KOPT-K1 (cell line): ENCODE measurements at regions not wholly inside any gene's neighbourhood (a gene's known extent, or its start where the extent isn't known, plus 50 kb on each side); places are given as distances from the start of the nearest gene placed in this dataset.

Experiments used
- H3K27ac ChIP-seq: fragments of 200-600 bp; sonication (generic); 2 replicates; pipeline ENCODE4 v1.5.1; 2016; ENCODE audit warnings: antibody characterized with exemption, mild to moderate bottlenecking, low read depth, low read length; ENCODE audit not compliant: poor library complexity, severe bottlenecking
- H3K36me3 ChIP-seq: fragments of 200-600 bp; sonication (generic); 2 replicates; pipeline ENCODE4 v1.5.1; 2017; ENCODE audit warnings: antibody characterized with exemption, mild to moderate bottlenecking, low read length, moderate library complexity; ENCODE audit not compliant: insufficient read depth
- H3K9me3 ChIP-seq: fragments of 200-600 bp; sonication (generic); 2 replicates; pipeline ENCODE4 v1.5.1; 2017; ENCODE audit warnings: antibody characterized with exemption, low read length, mild to moderate bottlenecking; ENCODE audit not compliant: insufficient read depth, poor library complexity, severe bottlenecking

DNA sequence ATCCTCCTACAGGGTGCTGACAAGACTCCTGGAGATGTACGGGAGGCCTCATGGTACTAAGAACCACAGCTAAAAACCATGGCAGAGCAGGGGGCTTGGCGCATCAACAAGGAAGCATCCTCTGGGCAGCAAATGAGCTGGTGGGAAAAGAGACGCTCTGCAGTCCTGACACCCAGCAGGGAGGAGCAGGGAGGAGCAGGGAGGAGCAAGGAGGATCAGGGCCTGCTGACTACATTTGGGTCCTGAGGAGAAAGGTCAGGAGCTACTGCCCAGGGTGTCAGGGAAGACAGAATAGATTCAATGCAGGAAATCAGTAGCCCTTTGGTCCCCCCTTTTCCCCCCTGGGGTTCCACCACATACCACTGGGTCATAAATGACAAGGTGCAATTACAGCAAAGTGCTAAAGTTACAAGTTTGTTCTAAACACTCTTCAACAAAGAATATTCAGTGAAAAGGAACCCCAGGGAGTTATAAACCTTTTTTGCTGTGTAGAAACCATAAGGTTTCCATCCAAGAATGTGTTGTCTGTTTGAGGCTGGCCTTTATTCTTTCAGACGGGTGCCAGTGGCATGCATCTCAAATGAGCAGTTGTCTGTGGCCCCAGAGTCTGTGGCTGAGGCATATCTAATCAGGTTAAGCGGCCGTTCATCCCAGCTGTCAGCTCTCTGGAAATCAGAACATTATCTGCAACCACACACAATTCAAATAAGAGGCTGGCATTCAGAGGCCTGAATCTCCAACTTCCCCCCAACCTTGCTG, 325.0 kb downstream of the CDC5L start:
- Histone ChIP-seq H3K27ac (no peak overlapping the region), H3K9me3 (no peaks in the 10 kb centered on the region), H3K36me3 (no peaks in the 10 kb centered on the region)

DNA sequence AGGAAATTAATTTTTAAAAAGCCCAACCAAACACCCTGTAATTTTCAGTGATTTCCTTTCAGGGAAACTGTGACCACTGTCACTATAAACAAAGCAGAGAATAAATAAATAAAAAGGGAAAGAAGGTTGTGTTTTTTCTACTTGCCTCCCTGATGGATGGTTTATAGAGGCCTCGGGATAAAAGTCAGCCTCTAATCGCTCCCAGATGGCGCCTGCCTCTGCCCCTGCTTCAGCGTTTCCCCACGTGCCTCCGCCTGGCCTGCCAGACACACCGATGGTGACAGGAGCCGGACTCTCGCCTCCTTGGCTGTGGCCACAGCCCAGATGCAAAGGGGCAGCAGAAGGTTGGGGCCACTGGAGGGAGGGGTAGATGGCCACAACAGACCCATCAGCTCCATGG, 327.7 kb downstream of the CDC5L start:
- Histone ChIP-seq H3K9me3 (no peaks in the 10 kb centered on the region), H3K27ac (no peak overlapping the region), H3K36me3 (no peaks in the 10 kb centered on the region)

DNA sequence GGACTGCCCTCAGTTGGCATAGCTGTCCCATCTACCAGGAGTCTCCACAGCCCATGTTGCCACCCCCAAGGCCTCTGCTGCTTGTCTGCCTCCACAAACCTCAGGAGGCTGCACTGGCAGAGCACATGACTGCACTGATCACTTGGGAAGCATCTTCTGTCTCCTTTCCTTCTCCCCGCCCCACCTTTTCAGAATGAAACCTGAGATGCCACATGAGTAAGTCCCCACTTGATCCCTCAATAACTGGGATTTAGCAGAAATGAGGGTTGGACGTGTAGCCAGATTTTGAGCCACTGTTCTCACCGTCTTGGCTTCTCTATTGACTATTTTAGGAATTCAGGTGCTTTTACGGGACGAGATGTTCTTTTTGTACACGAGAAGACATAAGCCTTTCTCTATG, 328.4 kb downstream of the CDC5L start:
- no peaks in the 10 kb centered on the region for H3K36me3 ChIP-seq
- H3K9me3 ChIP-seq, result no peaks in the 10 kb centered on the region
- no peak overlapping the region for H3K27ac ChIP-seq

DNA sequence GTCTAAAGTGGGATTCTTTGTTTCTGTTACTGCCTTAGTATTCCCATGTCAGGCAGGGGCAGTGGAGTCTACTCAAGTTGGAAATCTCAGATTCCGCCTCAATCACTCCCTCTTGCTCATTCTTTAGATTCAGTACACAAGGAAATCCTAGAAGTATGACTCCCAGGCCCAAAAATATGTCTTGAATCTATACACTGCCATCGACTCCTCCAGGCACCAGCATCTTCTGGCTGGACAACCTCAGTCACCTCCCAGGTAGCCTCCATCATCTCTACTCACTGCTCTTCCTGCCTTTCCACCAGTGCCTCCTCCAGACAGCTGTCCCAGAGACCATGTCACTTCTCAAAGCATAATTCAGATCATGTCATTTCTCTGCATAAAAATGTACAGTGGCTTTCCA, 329.9 kb downstream of the CDC5L start:
- Histone ChIP-seq H3K36me3 (no peaks in the 10 kb centered on the region), H3K9me3 (no peaks in the 10 kb centered on the region), H3K27ac (no peak overlapping the region)

DNA sequence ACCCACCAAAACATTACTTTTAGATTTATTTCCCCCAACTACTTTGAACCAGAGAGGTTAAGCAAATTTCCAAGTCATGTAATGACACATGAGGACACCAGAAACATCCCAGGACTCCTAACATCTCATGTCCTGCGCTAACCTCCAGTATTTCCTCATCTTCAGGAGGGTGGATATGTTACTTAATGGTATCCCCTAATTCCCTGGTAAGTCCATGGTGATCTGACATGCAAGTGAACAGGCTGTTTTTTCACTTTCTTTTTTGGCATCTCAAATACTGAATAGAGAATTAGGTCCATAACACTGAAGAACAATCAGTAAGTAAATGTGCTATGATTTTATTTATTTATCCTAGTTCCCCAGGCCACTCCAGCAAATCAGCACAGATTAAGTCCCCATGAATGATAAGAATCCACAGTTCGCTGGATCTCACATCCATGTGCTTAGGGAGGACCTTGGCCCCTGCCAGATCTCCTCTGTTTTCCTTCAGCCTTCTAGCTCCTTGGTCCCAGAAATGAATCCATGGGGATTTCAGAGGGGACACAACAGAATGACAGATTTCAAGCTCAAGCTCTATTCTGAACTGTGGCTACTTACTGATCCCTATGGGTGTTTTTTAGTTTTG, 334.6 kb downstream of the CDC5L start:
- Histone ChIP-seq H3K9me3 (no peaks in the 10 kb centered on the region), H3K36me3 (no peaks in the 10 kb centered on the region), H3K27ac (no peak overlapping the region)

DNA sequence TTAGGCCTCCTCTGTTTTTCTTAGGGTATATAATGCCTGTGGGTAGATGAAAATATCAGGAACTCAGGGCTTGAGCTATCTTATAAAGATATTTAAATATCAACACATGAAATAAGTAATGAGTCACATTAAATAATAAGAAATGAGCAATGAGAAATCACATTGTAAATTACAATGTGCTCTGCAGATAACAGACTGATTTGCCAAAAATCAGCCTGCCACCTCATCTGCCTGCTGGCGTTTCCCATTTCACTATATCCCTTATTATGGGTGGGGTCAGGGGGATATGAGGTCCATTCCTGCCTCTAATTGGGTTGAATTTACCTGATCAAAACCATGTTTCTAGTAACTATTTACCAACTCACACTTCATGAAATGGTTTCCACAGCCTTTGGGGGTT, 335.2 kb downstream of the CDC5L start:
- no peaks in the 10 kb centered on the region for H3K36me3 ChIP-seq
- no peaks in the 10 kb centered on the region for H3K9me3 ChIP-seq
- no peak overlapping the region for H3K27ac ChIP-seq

DNA sequence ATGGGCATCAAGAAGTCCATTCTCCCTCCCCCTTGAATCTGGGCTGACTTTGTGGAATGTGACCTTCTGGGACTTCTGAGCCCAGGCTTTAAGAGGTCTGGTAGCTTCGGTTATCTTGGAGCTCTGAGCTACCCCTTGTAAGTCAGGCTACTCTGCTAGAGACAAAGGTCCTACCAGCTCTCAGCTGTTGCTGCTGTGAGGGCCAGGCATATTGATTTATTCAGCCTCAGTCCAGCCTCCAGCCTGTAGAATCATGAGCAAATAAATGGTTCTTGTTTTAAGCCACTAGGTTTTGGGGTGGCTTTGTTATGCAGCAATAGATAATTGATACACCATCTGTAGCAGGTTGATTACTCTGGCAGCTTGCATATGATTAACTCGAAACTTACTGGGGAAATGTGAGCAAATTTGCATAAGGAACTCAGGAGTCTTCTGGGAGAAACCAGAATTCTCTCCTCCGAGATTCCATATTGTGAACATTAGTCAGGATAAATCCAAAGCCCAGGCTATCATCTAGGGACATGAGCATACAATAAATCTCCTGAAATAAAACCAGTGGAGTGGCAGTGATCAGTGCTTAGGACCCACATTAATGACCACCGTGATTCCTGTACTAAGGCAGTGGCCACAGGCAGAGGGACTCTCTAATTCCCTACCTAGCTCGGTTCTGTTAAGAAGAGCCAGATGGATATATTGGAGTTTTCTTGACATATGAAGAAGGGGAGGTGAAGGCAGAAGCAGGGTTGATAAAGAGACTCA, 336.1 kb downstream of the CDC5L start:
- no peak overlapping the region for H3K27ac ChIP-seq
- no peaks in the 10 kb centered on the region for H3K36me3 ChIP-seq
- no peaks in the 10 kb centered on the region for H3K9me3 ChIP-seq

DNA sequence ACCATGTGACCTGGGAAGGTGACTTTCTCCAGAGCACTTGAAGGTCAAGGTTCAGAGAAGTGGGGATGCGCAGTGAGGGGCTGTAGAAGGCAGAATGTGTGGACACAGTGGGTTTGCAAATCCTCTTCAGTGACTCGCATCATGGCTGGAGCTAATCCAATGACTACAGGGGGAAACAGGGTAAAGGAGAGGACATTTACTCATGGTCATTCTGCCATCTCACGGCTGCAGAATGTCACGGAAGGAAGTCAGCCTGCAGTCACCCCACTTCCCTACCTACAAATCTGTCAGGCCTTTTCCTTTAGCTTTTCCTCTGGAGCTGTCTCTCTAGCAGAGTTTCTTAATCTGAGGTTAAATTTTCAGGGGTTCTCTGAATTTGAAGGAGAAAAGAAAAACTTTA, 337.6 kb downstream of the CDC5L start:
- Histone ChIP-seq H3K9me3 (no peaks in the 10 kb centered on the region), H3K36me3 (no peaks in the 10 kb centered on the region), H3K27ac (no peak overlapping the region)

DNA sequence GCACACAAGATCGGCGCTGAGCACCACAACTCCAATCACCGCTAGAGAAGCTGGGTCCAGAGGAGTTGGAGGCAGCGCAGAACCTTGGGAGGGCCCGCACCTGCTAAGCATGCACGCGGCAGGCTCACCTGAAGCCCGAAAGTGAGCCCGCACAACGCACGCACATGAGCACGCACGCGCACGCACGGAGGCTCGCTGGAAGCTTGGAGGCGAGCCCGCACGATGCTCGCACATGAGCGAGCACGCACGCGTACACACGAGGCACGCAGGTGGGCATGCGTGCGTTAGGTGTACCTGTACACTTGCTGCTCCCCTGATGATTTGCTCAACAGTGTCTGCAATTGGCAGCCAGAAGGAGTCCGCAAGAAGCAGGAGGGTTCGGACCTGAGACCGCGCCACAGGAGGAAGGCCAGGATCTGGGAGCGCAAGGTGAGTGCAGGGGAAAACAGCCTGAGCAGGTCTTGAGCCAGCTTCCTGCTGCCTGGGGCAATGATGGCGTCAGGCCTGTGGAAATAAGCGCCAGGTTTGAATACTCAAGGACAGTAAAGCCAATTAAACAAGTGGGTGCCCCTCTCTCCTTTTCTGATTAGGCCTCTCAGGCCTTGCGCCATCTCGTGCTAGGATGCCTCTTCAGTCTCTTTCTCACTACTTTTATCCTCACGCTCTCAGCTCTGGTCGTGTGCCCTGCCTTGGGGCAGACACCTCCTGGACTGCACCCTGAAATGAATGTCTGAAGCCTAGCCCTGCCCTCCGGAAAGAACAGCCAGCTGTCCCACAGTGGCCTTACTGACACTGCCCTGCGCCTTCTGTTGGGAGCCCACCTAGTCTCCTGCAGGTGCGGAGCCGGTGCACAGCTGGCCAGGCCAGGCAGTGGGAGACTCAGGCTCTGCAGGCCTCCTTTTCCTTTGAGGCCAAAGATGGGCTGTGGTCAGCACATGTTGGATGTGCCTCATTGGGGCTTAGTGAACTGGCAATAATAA, 340.4 kb downstream of the CDC5L start:
- no peak overlapping the region for H3K27ac ChIP-seq
- no peaks in the 10 kb centered on the region for H3K36me3 ChIP-seq
- H3K9me3 ChIP-seq, result no peaks in the 10 kb centered on the region

DNA sequence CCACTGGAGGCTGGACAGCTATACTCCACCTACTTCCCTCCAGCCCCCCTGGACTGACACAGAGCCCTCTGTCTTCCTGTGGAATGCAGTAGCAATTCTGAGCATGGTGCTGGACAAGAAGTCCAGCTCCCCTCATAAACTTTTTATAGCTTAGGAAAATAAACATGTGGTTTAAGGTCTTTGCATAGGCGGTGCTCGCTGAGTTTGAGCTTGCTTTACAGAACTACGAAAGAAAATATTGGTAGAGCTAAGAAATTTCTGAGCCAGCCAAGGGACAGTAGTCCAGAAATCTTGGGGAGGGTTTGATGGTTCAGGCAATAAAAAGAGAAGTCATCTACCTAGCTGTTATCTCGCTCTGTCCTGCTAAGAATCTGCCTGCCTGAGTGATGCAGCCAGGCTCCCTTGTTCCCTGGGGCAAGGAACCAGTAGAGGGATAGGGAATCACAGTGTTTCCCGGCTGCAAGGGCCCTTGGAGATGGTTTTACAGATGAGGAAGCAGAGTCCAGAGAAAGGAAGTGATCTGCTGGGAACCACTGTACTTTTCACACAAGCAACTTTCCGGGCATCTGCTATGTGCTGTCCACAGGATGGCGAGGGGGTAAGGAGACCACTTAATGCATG, 343.4 kb downstream of the CDC5L start:
- H3K27ac ChIP-seq, result no peak overlapping the region
- no peaks in the 10 kb centered on the region for H3K36me3 ChIP-seq
- no peaks in the 10 kb centered on the region for H3K9me3 ChIP-seq

DNA sequence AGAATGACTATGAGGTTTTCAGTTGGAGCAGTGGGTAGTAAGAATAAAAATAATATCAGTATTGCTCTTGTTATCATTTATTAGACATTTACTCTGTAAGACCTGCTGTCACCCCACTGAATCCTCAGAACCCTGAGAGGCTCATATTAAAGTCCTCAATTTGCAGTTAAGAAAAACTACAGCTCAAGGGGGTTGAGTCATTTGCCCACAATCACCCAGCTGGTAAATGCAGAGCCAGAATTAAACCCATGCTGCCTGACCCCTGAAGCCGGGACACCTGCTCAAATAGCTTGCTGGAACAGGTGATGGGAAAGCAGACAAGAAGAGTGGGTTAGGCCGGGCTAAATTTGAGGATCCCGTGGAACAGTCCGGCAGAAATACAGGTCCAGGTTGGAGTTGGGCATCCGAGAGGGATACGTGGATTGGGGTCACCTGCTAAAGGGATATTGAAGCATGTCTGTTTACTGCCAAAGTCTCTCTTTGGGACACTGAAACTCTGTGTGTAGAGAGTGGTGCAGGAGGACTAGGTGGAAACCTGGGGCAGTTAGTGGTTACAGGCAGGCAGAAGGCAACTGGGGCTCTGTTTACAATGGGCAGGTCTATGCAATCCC, 344.1 kb downstream of the CDC5L start:
- no peaks in the 10 kb centered on the region for H3K9me3 ChIP-seq
- H3K36me3 ChIP-seq, result no peaks in the 10 kb centered on the region
- no peak overlapping the region for H3K27ac ChIP-seq

DNA sequence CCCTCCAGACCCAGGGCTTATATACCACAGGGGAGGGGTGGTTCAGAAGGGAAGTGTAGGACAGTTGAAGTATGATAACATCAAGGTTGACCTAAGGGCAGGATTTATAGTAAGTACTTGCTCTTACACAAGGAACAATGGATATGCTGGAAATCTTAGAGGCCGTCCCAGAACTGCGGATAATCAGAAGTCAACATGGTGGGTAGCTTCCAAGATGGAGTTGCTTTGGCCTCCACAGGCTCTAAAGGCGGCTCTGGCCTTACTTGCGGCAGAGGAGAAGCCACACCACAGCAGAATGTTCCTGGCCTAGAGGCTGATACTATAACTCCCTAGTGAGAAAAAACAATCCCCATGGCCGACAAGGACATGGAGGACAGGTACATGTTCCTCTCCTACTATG, 344.7 kb downstream of the CDC5L start:
- Histone ChIP-seq H3K36me3 (no peaks in the 10 kb centered on the region), H3K27ac (no peak overlapping the region), H3K9me3 (no peaks in the 10 kb centered on the region)

DNA sequence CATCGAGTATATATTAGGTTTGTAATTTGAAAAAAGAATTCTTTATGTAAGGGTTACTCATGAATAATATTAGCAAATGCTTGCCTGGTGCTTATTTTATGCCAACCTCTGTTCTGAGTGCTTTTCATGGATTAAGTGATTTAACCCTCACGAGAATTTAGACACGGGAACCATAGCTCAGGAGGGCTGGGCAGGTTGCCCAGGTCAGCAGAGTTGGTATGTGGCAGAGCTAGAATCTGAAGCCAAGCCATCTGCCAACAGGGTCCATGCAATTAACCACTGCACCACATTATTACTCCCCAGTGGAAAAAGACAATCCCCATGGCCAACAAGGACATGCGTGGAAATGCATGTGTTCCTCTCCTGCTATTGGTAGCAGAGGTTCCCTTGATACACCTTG, 345.6 kb downstream of the CDC5L start:
- H3K9me3 ChIP-seq, result no peaks in the 10 kb centered on the region
- H3K36me3 ChIP-seq, result no peaks in the 10 kb centered on the region
- H3K27ac ChIP-seq, result no peak overlapping the region

DNA sequence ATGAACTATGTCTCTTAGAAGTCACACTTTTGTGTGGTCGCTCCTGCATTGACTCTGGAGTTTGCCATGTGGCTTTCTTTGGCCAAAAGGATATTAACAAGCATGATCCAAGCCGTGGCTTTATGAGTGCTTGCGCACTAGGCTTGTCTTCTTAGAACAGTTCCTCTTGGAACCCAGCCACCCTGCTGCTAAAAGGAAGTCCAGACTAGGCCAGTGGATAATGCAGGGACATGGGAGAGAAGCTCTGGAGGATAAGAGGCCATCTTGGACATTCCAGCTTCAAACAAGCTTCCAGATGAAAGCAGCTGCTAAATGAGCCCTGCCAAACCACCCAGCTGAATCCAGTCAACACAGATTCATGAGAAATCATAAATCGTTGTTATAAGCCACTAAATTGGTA, 346.4 kb downstream of the CDC5L start:
- H3K27ac ChIP-seq, result no peak overlapping the region
- no peaks in the 10 kb centered on the region for H3K9me3 ChIP-seq
- no peaks in the 10 kb centered on the region for H3K36me3 ChIP-seq
